Kidney epithelial cell (primary cell): ENCODE measurements at regions not wholly inside any gene's neighbourhood (a gene's known extent, or its start where the extent isn't known, plus 50 kb on each side); places are given as distances from the start of the nearest gene placed in this dataset.

Source experiments
- DNase-seq: peaks from one replicate; pipeline ENCODE4 v3.0.0-alpha.2; 2010; ENCODE audit warnings: low read depth
- H3K27me3 ChIP-seq: 2 replicates; pipeline ENCODE4 v1.6.0; 2011; ENCODE audit warnings: low read length; ENCODE audit not compliant: control insufficient read depth, insufficient read depth
- H3K36me3 ChIP-seq: 2 replicates; pipeline ENCODE4 v1.5.1; 2011; ENCODE audit warnings: low read length; ENCODE audit not compliant: control insufficient read depth, insufficient read depth
- H3K4me3 ChIP-seq: 2 replicates; pipeline ENCODE4 v1.5.1; 2011; ENCODE audit warnings: low read depth, mild to moderate bottlenecking, control low read depth, low read length
- TF ChIP-seq, protein P1 (sequence below): IDR thresholded peaks from 2 replicates; pipeline ENCODE4 v1.5.1; 2011; ENCODE audit warnings: mild to moderate bottlenecking, moderate library complexity, low read length, control low read depth, inconsistent platforms; ENCODE audit not compliant: insufficient read depth, poor library complexity, severe bottlenecking

DNA sequence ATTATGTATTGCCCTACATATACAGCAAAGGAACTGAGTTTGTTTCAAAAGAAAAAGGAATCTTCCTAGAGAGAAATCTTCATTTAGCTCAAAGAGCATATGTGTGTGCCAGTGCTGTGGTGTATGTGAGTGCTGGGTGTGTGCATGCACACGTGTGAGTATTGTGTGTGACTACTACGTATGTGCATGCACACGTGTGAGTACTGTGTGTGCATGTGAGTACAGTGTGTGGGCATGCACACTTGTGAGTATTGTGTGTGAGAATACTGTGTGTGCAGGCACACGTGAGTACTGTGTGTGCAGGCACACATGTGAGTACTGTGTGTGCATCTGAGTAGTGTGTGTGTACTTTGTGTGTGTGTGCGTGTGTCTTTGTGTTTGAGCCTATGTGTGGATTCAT is 651.0 kb upstream of the B3GAT1 start:
- TF ChIP-seq, protein P1, sequence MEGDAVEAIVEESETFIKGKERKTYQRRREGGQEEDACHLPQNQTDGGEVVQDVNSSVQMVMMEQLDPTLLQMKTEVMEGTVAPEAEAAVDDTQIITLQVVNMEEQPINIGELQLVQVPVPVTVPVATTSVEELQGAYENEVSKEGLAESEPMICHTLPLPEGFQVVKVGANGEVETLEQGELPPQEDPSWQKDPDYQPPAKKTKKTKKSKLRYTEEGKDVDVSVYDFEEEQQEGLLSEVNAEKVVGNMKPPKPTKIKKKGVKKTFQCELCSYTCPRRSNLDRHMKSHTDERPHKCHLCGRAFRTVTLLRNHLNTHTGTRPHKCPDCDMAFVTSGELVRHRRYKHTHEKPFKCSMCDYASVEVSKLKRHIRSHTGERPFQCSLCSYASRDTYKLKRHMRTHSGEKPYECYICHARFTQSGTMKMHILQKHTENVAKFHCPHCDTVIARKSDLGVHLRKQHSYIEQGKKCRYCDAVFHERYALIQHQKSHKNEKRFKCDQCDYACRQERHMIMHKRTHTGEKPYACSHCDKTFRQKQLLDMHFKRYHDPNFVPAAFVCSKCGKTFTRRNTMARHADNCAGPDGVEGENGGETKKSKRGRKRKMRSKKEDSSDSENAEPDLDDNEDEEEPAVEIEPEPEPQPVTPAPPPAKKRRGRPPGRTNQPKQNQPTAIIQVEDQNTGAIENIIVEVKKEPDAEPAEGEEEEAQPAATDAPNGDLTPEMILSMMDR: no peak
- H3K36me3 ChIP-seq: no peaks in the 10 kb centered on the region
- H3K27me3 ChIP-seq: no peaks in the 10 kb centered on the region
- no peak overlapping the region for H3K4me3 ChIP-seq
- no peak for DNase-seq

DNA sequence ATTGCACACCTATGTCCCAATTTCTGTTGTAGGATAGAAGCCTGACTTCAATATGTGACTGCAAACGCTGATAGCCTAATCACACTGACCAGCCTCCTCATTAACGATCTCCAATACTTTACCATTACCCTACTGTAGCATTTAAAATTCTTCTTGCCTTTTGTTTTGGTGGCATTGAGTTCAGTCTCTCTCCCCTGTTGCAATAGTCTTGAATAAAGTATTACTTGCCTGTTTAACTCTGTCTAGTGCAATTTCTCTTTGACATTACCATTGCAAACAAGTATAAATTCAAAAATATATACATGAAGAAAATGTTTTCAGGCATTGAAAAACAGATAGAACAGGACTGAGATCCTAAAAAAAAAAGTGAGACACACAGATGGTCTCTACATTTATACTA is 649.1 kb upstream of the B3GAT1 start:
- TF ChIP-seq, protein P1: no peak
- Histone ChIP-seq H3K27me3 (no peaks in the 10 kb centered on the region), H3K36me3 (no peaks in the 10 kb centered on the region), H3K4me3 (no peak overlapping the region)
- DNase-seq: no peak

DNA sequence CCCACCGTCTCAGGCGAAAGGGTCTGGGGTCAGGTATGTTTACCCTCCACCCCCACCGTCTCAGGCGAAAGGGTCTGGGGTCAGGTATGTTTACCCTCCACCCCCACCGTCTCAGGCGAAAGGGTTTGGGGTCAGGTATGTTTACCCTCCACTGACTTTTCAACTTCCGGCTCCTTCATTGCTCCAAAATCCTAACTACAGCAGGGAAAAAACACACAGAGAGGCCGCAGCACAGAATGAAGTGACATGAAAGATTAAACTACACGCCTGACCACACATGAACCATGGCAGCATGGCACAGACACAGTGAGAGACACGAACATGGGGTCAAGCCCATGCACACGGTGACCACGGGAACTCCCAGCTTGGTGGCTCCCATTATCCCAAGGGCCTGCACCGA is 634.9 kb upstream of the B3GAT1 start:
- TF ChIP-seq, protein P1: no peak

DNA sequence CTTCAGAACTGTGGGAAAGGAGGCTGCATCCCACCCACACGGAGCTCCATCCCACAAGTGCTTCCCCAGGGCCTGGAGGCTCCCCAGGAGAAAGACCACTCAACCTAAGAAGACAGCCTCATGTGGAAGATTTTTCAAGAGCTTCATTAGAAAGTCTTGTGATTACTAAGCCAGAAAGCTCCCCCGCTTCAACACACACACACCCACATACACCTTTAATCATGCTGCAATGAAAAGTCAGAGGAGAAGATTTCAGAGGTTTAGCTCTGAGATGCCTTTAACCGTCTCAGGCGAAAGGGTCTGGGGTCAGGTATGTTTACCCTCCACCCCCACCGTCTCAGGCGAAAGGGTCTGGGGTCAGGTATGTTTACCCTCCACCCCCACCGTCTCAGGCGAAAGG is 634.5 kb upstream of the B3GAT1 start:
- Histone ChIP-seq H3K36me3 (no peaks in the 10 kb centered on the region), H3K27me3 (no peaks in the 10 kb centered on the region), H3K4me3 (no peak overlapping the region)
- TF ChIP-seq, protein P1: no peak
- DNase-seq: no peak

More for the DNA sequence above, 634.9 kb upstream of the B3GAT1 start:
- Histone ChIP-seq H3K27me3 (no peaks in the 10 kb centered on the region), H3K4me3 (no peak overlapping the region), H3K36me3 (no peaks in the 10 kb centered on the region)
- no peak for DNase-seq

DNA sequence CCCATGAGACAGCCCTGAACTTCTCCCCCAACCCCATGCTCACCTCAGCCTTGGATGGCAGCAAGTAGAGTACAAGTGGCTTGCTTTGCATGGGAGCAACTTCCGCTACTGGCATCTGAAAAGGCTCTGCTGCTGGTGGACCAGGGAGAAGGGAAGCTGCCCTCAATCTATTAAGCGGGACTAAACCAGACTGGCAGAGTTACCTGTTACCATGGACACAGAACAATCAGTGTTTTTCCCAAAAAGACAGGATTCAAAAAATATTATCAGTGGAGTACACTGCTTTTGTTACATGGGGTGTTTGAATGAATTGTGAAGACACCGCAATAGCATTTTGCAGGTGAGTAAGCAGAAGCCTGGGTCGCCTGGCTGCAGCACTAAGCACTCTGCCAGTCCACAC is 631.4 kb upstream of the B3GAT1 start:
- TF ChIP-seq, protein P1: no peak
- no peak for DNase-seq
- H3K36me3 ChIP-seq: no peaks in the 10 kb centered on the region
- H3K27me3 ChIP-seq: no peaks in the 10 kb centered on the region
- H3K4me3 ChIP-seq: no peak overlapping the region

DNA sequence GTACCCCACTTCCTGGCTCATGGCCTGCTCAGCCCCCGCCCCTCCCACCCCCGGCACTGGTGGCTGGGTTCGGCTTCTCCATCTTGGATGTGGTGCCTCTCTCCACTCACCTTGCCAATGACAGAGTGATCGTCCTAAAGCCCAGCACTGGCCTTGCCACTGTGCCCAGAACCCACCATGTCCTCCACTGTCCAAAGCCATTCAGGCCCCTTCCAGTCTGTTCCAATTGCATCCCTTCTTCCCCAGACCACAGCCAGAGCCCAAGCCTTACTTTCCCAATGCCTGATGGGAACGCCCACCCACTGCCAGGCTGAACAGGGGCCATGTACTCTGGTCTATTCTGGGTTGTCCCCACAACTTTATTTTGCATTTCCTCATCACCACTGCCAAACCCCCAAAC is 625.8 kb upstream of the B3GAT1 start:
- Histone ChIP-seq H3K36me3 (no peaks in the 10 kb centered on the region), H3K27me3 (no peaks in the 10 kb centered on the region), H3K4me3 (no peak overlapping the region)
- no peak for DNase-seq
- TF ChIP-seq, protein P1: no peak
